K562 (cell line): ENCODE measurements at regions not wholly inside any gene's neighbourhood (a gene's known extent, or its start where the extent isn't known, plus 50 kb on each side); places are given as distances from the start of the nearest gene placed in this dataset.

Source experiments
- ATAC-seq: fragments of 200-7000 bp; cut with Tn5 transposase; 3 replicates; pipeline ENCODE4 v1.9.1; 2020; ENCODE audit warnings: moderate library complexity
- BruUV-seq: library from RNA; stranded (reverse); fragments of 400-500 nt; replicated peaks from 2 replicates; lab custom pipeline; 2021; lab: Mats Ljungman, UMichigan
- CTCF ChIA-PET: fragments of 300-600 bp; formaldehyde crosslinking; extraction: SDS; loops from one replicate; lab custom pipeline; 2021; ENCODE audit warnings: low intra/inter-chr PET ratio; lab: Yijun Ruan, JAX
- POLR2A ChIA-PET: fragments of 300-600, 350-650 bp; sonication (Branson Sonifier 250); formaldehyde crosslinking; extraction: SDS; loops from one replicate; lab custom pipeline; 2021; ENCODE audit warnings: antibody characterized with exemption, inconsistent platforms; lab: Yijun Ruan, JAX
- DNase-seq, 4 experiments: peaks; one replicate each; pipeline versions ENCODE4 v3.0.0 to v3.0.0-alpha.2; 2011 to 2018; ENCODE audit warnings: low spot score in 3 of 4, mixed read lengths in 3 of 4; ENCODE audit errors: extremely low read depth in 1 of 4
- FAIRE-seq: peaks from 2 replicates; lab custom pipeline; 2011; peaks lifted over from hg19 to GRCh38; lab: Jason Lieb, UNC
- H2AFZ ChIP-seq: 2 replicates; pipeline ENCODE4 v1.6.0; 2011; ENCODE audit warnings: low read depth, low read length, control low read depth, inconsistent platforms
- H3K27ac ChIP-seq: fragments of 200-600 bp; 3 replicates; pipeline ENCODE4 v1.8.0; 2011; ENCODE audit warnings: low read depth, mild to moderate bottlenecking, control low read depth, inconsistent platforms, low read length, moderate library complexity, mixed read lengths; ENCODE audit errors: extremely low read depth
- H3K27me3 ChIP-seq, 2 experiments: fragments of 300-600 bp in 1 of 2; 2 replicates in 1 of 2; 3 replicates in 1 of 2; pipeline versions ENCODE4 v1.6.0 to v1.8.0; 2011; ENCODE audit warnings: inconsistent platforms in 2 of 2, low read length in 2 of 2, mild to moderate bottlenecking in 1 of 2, mixed read lengths in 1 of 2, moderate library complexity in 1 of 2; ENCODE audit not compliant: control insufficient read depth in 2 of 2, insufficient read depth in 2 of 2
- H3K36me3 ChIP-seq: fragments of 300-600 bp; 3 replicates; pipeline ENCODE4 v1.8.0; 2011; ENCODE audit warnings: mild to moderate bottlenecking, low read length, inconsistent platforms; ENCODE audit not compliant: control insufficient read depth, insufficient read depth
- H3K4me1 ChIP-seq, 2 experiments: fragments of 200-600 bp in 1 of 2; replicated peaks in 1 of 2; 2 replicates in 1 of 2; 3 replicates in 1 of 2; pipeline versions ENCODE4 v1.5.1 to v1.8.0; 2011; ENCODE audit warnings: inconsistent platforms in 2 of 2, low read length in 2 of 2, mild to moderate bottlenecking in 1 of 2, mixed read lengths in 1 of 2, moderate library complexity in 1 of 2; ENCODE audit not compliant: control insufficient read depth in 2 of 2, insufficient read depth in 2 of 2
- H3K4me2 ChIP-seq: 2 replicates; pipeline ENCODE4 v1.6.1; 2011; ENCODE audit warnings: low read length, control low read depth, inconsistent platforms, mixed read lengths; ENCODE audit not compliant: insufficient read depth
- H3K4me3 ChIP-seq: fragments of 200-600 bp; sonication (generic), shearing (Covaris generic); 2 replicates; pipeline ENCODE4 v1.5.1; 2016; ENCODE audit warnings: control low read depth, inconsistent platforms
- H3K79me2 ChIP-seq: fragments of 200-600 bp; 3 replicates; pipeline ENCODE4 v1.8.0; 2011; ENCODE audit warnings: low read length, inconsistent platforms; ENCODE audit not compliant: control insufficient read depth, insufficient read depth
- H3K9ac ChIP-seq, 2 experiments: 2 replicates each; pipeline versions ENCODE4 v1.6.0 to v1.6.1; 2011; ENCODE audit warnings: low read depth in 2 of 2, low read length in 2 of 2, control low read depth in 1 of 2, inconsistent platforms in 1 of 2, mild to moderate bottlenecking in 1 of 2, mixed read lengths in 1 of 2; ENCODE audit not compliant: insufficient read depth in 1 of 2
- H3K9me1 ChIP-seq: one replicate; pipeline ENCODE4 v1.6.0; 2011; ENCODE audit warnings: inconsistent platforms, mild to moderate bottlenecking, low read length, moderate library complexity; ENCODE audit not compliant: control insufficient read depth, insufficient read depth
- H3K9me3 ChIP-seq: replicated peaks from 2 replicates; pipeline ENCODE4 v1.5.1; 2011; ENCODE audit warnings: low read depth, low read length, inconsistent platforms; ENCODE audit not compliant: control insufficient read depth, insufficient read depth
- H4K20me1 ChIP-seq: replicated peaks from 2 replicates; pipeline ENCODE4 v1.6.1; 2011; ENCODE audit warnings: low read length, inconsistent platforms, mixed read lengths; ENCODE audit not compliant: control insufficient read depth, insufficient read depth
- CTBP1 ChIP-seq: fragments of 450-650 bp; IDR thresholded peaks from 2 replicates; pipeline ENCODE4 v1.6.1; 2016; ENCODE audit warnings: borderline replicate concordance
- ETS1 ChIP-seq: conservative IDR thresholded peaks from 2 replicates; pipeline ENCODE4 v1.6.1; 2011; ENCODE audit warnings: low read depth, mild to moderate bottlenecking, low read length; ENCODE audit not compliant: control insufficient read depth
- ETV1 ChIP-seq: fragments of 450-650 bp; conservative IDR thresholded peaks from 2 replicates; pipeline ENCODE4 v1.6.1; 2016; ENCODE audit warnings: missing genetic modification characterization, control low read depth, low read depth, missing compliant biosample characterization
- FOS ChIP-seq: IDR thresholded peaks from 3 replicates; pipeline ENCODE4 v1.6.1; 2011; ENCODE audit not compliant: insufficient read length; ENCODE audit errors: extremely low read depth
- HDAC2 ChIP-seq: fragments of 450-650 bp; IDR thresholded peaks from 2 replicates; pipeline ENCODE4 v1.6.1; 2016; ENCODE audit warnings: mild to moderate bottlenecking
- HNRNPL ChIP-seq: fragments of 200-400 bp; formaldehyde crosslinking; IDR thresholded peaks from 2 replicates; pipeline ENCODE4 v1.6.1; 2017; ENCODE audit warnings: low read depth, mild to moderate bottlenecking, low read length
- IRF1 ChIP-seq: sonication (generic); formaldehyde crosslinking; IDR thresholded peaks from 2 replicates; pipeline ENCODE4 v1.8.0; 2022; ENCODE audit warnings: missing genetic modification reagents, mild to moderate bottlenecking, borderline replicate concordance
- MNT ChIP-seq, 2 experiments: fragments of 450-650 bp; conservative IDR thresholded peaks; 2 replicates each; pipeline ENCODE4 v1.6.1; 2017; ENCODE audit warnings: mild to moderate bottlenecking in 2 of 2, moderate library complexity in 2 of 2
- NELFE ChIP-seq: IDR thresholded peaks from 2 replicates; pipeline ENCODE4 v1.6.1; 2011; ENCODE audit warnings: mild to moderate bottlenecking; ENCODE audit not compliant: insufficient read depth, insufficient read length
- NFXL1 ChIP-seq: fragments of 450-650 bp; formaldehyde crosslinking; IDR thresholded peaks from 2 replicates; pipeline ENCODE4 v1.4.0; 2021; ENCODE audit warnings: mild to moderate bottlenecking
- PHF8 ChIP-seq: fragments of 200-600 bp; sonication (generic); IDR thresholded peaks from 2 replicates; pipeline ENCODE4 v1.6.1; 2012; ENCODE audit warnings: mixed run types, mild to moderate bottlenecking, inconsistent platforms, low read length, moderate library complexity, borderline replicate concordance
- SIRT6 ChIP-seq: IDR thresholded peaks from one replicate; pipeline ENCODE4 v1.6.1; 2012; ENCODE audit warnings: low read depth, mild to moderate bottlenecking, control low read depth, inconsistent platforms, low read length, moderate library complexity
- SIX5 ChIP-seq, 2 experiments: IDR thresholded peaks; 2 replicates each; pipeline ENCODE4 v1.6.1; 2011; ENCODE audit warnings: low read length in 2 of 2, borderline replicate concordance in 1 of 2, low read depth in 1 of 2, mild to moderate bottlenecking in 1 of 2, moderate library complexity in 1 of 2; ENCODE audit not compliant: insufficient read depth in 1 of 2
- TGIF2 ChIP-seq: sonication (generic); formaldehyde crosslinking; IDR thresholded peaks from 2 replicates; pipeline ENCODE4 v1.8.1; 2022; ENCODE audit warnings: mild to moderate bottlenecking, missing genetic modification reagents, moderate library complexity
- ZNF282 ChIP-seq: sonication (generic); formaldehyde crosslinking; IDR thresholded peaks from 2 replicates; pipeline ENCODE4 v1.8.1; 2023; ENCODE audit warnings: missing genetic modification reagents
- ZNF644 ChIP-seq: fragments of 200-800 bp; sonication (Bioruptor generic); IDR thresholded peaks from 2 replicates; pipeline ENCODE4 v1.6.1; 2016; ENCODE audit warnings: low read depth, missing genetic modification characterization, missing compliant biosample characterization
- ZNF668 ChIP-seq: fragments of 250-450 bp; sonication (Bioruptor Pico); IDR thresholded peaks from 2 replicates; pipeline ENCODE4 v1.8.0; 2022; ENCODE audit warnings: mild to moderate bottlenecking, inconsistent platforms
- WGBS: fragments of 100-300 bp; shearing (Covaris generic); methylation state at CpG from one replicate; pipeline ENCODE4 v1.1.6; 2016; ENCODE audit warnings: low coverage, mixed read lengths; ENCODE audit not compliant: insufficient coverage; ENCODE audit errors: missing lambda C conversion rate; 5-methylcytosine and 5-hydroxymethylcytosine counted together
- in situ Hi-C: fragments of 300-500 bp; cut with MboI; formaldehyde crosslinking; loops from 4 replicates; pipeline ENCODE4 v1.15.0; 2018; ENCODE audit warnings: inconsistent platforms, mixed read lengths
- intact Hi-C: fragments of 100-400 bp; cut with micrococcal nuclease; formaldehyde crosslinking; loops from 2 replicates; pipeline ENCODE4 v1.14.2; 2022
- TF ChIP-seq, protein P1 (sequence below): fragments of 250-450 bp; sonication (Bioruptor Pico); IDR thresholded peaks from 2 replicates; pipeline ENCODE4 v1.9.0; 2021; ENCODE audit warnings: mild to moderate bottlenecking, inconsistent platforms

DNA sequence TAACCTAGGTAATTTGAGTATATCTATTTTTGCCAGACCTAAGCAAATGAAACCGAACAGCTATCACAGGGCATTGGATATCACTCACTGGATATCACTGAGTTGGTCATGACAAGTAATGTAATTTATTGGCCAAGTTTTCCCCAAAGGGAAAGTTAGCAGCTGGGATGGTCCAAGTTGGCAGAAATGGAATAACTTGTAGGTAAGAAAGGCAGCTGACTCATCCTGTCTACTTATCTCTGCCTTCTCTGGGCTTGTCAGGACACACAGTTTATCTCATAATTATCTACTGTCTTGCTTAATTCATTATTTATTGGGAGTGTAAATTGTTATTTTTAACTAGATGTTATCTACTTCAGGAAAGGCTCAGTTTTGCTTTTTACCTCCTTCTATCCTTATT lies 502.0 kb upstream of the DPP6 start:
- no peak for ATAC-seq
- Histone ChIP-seq H3K27ac (no peak overlapping the region), H3K27me3 (peaks cover 0 to 2% of the 10 kb centered on the region in 2 experiments; a peak in 1 of 5 replicates), H3K9ac (no peak overlapping the region), H3K4me3 (no peak overlapping the region), H2AFZ (no peak overlapping the region), H3K9me1 (no peaks in the 10 kb centered on the region), H3K36me3 (no peaks in the 10 kb centered on the region), H3K9me3 (no peaks in the 10 kb centered on the region), H3K4me1 (no peaks in the 10 kb centered on the region), H3K4me2 (no peak overlapping the region), H4K20me1 (no peaks in the 10 kb centered on the region), H3K79me2 (no peaks in the 10 kb centered on the region)
- no peak for FAIRE-seq
- 0% methylated on average over 1 of the region's 1 CpG for WGBS
- intact Hi-C loops = no loop called here
- no TSS peak for BruUV-seq
- ChIA-PET POLR2A (no interaction called here), CTCF (no interaction called here)
- no peak for DNase-seq
- in situ Hi-C loops = no loop called here
- TF ChIP-seq NFXL1 (CRISPR knock-in tag) (no peak), ZNF644 (tag) (no peak), SIX5 (IDR thresholded peaks at IDR 0.05; ENCODE audit: borderline replicate concordance in 1 of 2, insufficient read depth in 1 of 2, low read depth in 1 of 2, low read length in 2 of 2) (no peak), SIRT6 (no peak), HNRNPL (no peak), TGIF2 (no peak), PHF8 (no peak), MNT (conservative IDR thresholded peaks at IDR 0.05) (no peak), IRF1 (CRISPR knock-in tag) (no peak), ZNF668 (CRISPR knock-in tag) (no peak), NELFE (no peak), HDAC2 (no peak), ZNF282 (CRISPR knock-in tag) (no peak), CTBP1 (no peak), ETS1 (no peak), FOS (no peak), ETV1 (tag) (no peak)
- TF ChIP-seq, protein P1, sequence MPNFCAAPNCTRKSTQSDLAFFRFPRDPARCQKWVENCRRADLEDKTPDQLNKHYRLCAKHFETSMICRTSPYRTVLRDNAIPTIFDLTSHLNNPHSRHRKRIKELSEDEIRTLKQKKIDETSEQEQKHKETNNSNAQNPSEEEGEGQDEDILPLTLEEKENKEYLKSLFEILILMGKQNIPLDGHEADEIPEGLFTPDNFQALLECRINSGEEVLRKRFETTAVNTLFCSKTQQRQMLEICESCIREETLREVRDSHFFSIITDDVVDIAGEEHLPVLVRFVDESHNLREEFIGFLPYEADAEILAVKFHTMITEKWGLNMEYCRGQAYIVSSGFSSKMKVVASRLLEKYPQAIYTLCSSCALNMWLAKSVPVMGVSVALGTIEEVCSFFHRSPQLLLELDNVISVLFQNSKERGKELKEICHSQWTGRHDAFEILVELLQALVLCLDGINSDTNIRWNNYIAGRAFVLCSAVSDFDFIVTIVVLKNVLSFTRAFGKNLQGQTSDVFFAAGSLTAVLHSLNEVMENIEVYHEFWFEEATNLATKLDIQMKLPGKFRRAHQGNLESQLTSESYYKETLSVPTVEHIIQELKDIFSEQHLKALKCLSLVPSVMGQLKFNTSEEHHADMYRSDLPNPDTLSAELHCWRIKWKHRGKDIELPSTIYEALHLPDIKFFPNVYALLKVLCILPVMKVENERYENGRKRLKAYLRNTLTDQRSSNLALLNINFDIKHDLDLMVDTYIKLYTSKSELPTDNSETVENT (CRISPR knock-in tag) = no peak
